NAMALWA (cell line): ENCODE measurements at regions not wholly inside any gene's neighbourhood (a gene's known extent, or its start where the extent isn't known, plus 50 kb on each side); places are given as distances from the start of the nearest gene placed in this dataset.
"Not testable (repeated sequence)": the region's sequence is repeated elsewhere in the genome, so short reads cannot be mapped to it uniquely, and the experiment has no call there.

Experiments used
- DNase-seq: peaks from one replicate; pipeline ENCODE4 v3.0.0-alpha.2; 2015; ENCODE audit warnings: low spot score

- no peak for DNase-seq
These were observed 1011.0 kb upstream of the MIR17HG start for GRCh38 chr13:90336507-90336906.

GRCh38 chr13:90341348-90341747, 1006.1 kb upstream of the MIR17HG start:
- DNase-seq, result not testable (repeated sequence)

- not testable (repeated sequence) for DNase-seq
These were observed 998.9 kb upstream of the MIR17HG start for GRCh38 chr13:90348477-90349136.

GRCh38 chr13:90352763-90353162, 994.7 kb upstream of the MIR17HG start:
- no peak for DNase-seq

GRCh38 chr13:90355162-90355751, 992.2 kb upstream of the MIR17HG start:
- DNase-seq, result no peak

- DNase-seq, result no peak
These were observed 986.7 kb upstream of the MIR17HG start for GRCh38 chr13:90360785-90361184.

- peak; percentile 40 for DNase-seq
These were observed 984.8 kb upstream of the MIR17HG start for GRCh38 chr13:90362707-90363106.

GRCh38 chr13:90365130-90365529, 982.4 kb upstream of the MIR17HG start:
- no peak for DNase-seq

- no peak for DNase-seq
These were observed 973.3 kb upstream of the MIR17HG start for GRCh38 chr13:90374168-90374567.

- no peak for DNase-seq
These were observed 971.6 kb upstream of the MIR17HG start for GRCh38 chr13:90375851-90376250.

- DNase-seq, result no peak
These were observed 965.1 kb upstream of the MIR17HG start for GRCh38 chr13:90382425-90382824.

- DNase-seq, result no peak
These were observed 961.6 kb upstream of the MIR17HG start for GRCh38 chr13:90385781-90386489.

- no peak for DNase-seq
These were observed 958.5 kb upstream of the MIR17HG start for GRCh38 chr13:90388887-90389452.

GRCh38 chr13:90389537-90389936, 958.0 kb upstream of the MIR17HG start:
- no peak for DNase-seq

GRCh38 chr13:90393408-90393807, 954.1 kb upstream of the MIR17HG start:
- no peak for DNase-seq

- no peak for DNase-seq
These were observed 952.1 kb upstream of the MIR17HG start for GRCh38 chr13:90395348-90395747.

- no peak for DNase-seq
These were observed 951.6 kb upstream of the MIR17HG start for GRCh38 chr13:90395846-90396245.

GRCh38 chr13:90396266-90396665, 951.2 kb upstream of the MIR17HG start:
- DNase-seq, result no peak

- DNase-seq, result no peak
These were observed 950.0 kb upstream of the MIR17HG start for GRCh38 chr13:90397503-90397902.

GRCh38 chr13:90400372-90400771, 947.1 kb upstream of the MIR17HG start:
- DNase-seq, result no peak

- no peak for DNase-seq
These were observed 946.3 kb upstream of the MIR17HG start for GRCh38 chr13:90401150-90401549.

GRCh38 chr13:90402102-90402501, 945.4 kb upstream of the MIR17HG start:
- no peak for DNase-seq

- no peak for DNase-seq
These were observed 944.9 kb upstream of the MIR17HG start for GRCh38 chr13:90402613-90403012.
